PC-9 (cell line): ENCODE measurements at regions not wholly inside any gene's neighbourhood (a gene's known extent, or its start where the extent isn't known, plus 50 kb on each side); places are given as distances from the start of the nearest gene placed in this dataset.

Source experiments
- EZH2 ChIP-seq: fragments of 200-600 bp; sonication (generic); IDR thresholded peaks from 2 replicates; pipeline ENCODE4 v1.8.0; 2017; ENCODE audit warnings: antibody characterized with exemption, low read depth
- TF ChIP-seq, protein P1 (sequence below): fragments of 200-600 bp; sonication (generic); conservative IDR thresholded peaks from 2 replicates; pipeline ENCODE4 v1.6.1; 2017; ENCODE audit warnings: mixed run types, antibody characterized with exemption, mild to moderate bottlenecking, moderate library complexity

DNA sequence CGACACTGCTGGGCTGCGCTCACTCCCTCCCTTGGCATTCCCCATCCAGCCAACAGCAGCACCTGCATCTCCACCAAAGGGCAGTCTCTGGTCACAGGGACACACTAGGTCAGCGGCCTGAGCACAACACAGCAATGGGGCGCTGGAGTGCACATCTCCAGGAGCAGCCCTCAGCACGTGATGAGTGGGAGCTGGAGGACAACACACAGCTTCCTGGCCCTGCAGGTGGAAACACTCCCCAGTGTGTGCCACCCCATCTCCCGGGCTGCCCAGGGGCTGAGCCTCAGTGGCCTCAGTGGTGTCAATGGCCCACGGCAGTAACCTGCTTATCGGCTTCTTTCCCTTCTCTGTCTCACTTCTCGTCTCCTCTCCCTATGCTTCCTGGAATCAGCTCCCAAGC lies 96.8 kb upstream of the VSTM2B start:
- no peak for TF ChIP-seq EZH2
- TF ChIP-seq, protein P1, sequence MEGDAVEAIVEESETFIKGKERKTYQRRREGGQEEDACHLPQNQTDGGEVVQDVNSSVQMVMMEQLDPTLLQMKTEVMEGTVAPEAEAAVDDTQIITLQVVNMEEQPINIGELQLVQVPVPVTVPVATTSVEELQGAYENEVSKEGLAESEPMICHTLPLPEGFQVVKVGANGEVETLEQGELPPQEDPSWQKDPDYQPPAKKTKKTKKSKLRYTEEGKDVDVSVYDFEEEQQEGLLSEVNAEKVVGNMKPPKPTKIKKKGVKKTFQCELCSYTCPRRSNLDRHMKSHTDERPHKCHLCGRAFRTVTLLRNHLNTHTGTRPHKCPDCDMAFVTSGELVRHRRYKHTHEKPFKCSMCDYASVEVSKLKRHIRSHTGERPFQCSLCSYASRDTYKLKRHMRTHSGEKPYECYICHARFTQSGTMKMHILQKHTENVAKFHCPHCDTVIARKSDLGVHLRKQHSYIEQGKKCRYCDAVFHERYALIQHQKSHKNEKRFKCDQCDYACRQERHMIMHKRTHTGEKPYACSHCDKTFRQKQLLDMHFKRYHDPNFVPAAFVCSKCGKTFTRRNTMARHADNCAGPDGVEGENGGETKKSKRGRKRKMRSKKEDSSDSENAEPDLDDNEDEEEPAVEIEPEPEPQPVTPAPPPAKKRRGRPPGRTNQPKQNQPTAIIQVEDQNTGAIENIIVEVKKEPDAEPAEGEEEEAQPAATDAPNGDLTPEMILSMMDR: no peak
